ENCODE measurements at regions not wholly inside any gene's neighbourhood (a gene's known extent, or its start where the extent isn't known, plus 50 kb on each side); places are given as distances from the start of the nearest gene placed in this dataset.

DNA sequence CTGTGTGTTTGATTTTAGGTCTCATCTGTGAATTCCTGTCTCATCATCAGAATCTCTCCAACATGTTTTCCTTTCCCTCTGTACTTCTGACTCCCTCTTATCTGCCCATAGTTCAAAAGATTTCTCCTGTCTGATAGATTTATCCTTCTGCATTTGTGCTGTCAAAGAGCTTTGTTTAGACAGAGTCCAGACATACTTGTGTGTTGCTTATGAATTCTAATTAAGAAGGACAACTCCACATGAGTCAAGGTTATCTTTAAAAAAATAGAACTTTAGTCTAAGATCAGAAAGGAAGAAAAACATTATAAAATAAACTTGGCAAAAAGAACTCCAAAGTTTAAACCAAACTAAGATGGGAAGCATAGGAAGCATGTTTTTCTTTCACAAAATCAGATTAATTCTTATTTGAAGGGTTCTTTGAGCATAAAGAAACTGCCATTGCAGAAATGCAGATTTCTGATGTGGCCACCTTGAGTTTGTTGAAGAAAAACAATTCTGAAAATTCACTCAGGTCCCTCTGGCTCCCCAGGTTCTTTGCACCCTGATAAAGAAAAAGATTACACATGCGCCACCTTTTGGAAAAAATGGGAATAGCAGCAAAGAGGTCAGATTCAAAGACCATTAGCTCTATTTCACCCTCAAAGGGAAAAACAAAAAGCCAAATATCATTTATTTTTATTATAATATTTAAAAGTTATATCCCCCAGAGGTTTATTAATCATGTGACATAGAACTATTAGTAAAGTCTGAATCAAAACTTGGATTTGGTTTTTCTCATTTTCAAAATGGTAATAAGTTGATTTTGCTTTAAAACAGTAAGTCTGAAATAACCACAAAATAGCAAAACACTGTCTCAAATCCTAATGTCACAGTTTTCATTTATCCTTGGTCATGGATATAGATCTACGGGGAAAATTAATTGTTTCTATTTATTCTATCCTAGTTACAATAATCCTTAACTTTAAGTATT lies 143.7 kb upstream of the DCN start:
- no peak overlapping the region for H3K4me2 ChIP-seq
- H3K4me3 ChIP-seq (IDR thresholded peaks at IDR 0.05; ENCODE audit: insufficient read depth, low read depth, low read length) = no peak overlapping the region
- H3K27ac ChIP-seq = no peak overlapping the region

DNA sequence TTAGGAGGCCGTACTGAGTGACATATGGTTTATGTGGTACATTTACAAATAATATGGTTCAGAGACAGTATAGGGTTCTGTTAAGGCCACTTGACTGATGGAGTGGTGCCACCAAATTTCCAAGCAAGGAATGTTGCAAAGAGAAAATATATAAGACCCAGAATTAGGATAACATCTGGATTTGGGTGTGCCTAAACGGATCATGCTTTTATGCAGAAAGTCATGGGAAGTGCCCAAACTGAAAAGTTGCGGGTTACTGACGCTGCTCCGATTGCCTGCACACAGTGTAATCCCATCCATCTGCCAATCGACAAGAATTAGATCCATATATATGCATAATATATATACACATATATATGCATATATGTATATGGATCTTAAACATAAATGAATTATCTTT lies 138.4 kb upstream of the DCN start:
- TF ChIP-seq, protein P1, sequence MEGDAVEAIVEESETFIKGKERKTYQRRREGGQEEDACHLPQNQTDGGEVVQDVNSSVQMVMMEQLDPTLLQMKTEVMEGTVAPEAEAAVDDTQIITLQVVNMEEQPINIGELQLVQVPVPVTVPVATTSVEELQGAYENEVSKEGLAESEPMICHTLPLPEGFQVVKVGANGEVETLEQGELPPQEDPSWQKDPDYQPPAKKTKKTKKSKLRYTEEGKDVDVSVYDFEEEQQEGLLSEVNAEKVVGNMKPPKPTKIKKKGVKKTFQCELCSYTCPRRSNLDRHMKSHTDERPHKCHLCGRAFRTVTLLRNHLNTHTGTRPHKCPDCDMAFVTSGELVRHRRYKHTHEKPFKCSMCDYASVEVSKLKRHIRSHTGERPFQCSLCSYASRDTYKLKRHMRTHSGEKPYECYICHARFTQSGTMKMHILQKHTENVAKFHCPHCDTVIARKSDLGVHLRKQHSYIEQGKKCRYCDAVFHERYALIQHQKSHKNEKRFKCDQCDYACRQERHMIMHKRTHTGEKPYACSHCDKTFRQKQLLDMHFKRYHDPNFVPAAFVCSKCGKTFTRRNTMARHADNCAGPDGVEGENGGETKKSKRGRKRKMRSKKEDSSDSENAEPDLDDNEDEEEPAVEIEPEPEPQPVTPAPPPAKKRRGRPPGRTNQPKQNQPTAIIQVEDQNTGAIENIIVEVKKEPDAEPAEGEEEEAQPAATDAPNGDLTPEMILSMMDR (conservative IDR thresholded peaks at IDR 0.05; ENCODE audit: low read depth, low read length) = no peak
- H3K4me2 ChIP-seq = no peak overlapping the region
- no peaks in the 10 kb centered on the region for H4K20me1 ChIP-seq (ENCODE audit: insufficient read depth)
- no peaks in the 10 kb centered on the region for H3K27me3 ChIP-seq (ENCODE audit: insufficient read depth, low read depth)
- no peak overlapping the region for H3K4me3 ChIP-seq (IDR thresholded peaks at IDR 0.05; ENCODE audit: insufficient read depth, low read depth, low read length)
- no peaks in the 10 kb centered on the region for H3K36me3 ChIP-seq (ENCODE audit: insufficient read depth)
- H2AFZ ChIP-seq (ENCODE audit: low read depth) = no peak overlapping the region
- no peak overlapping the region for H3K9ac ChIP-seq
- no peak overlapping the region for H3K27ac ChIP-seq
- H3K4me1 ChIP-seq (ENCODE audit: low read depth, poor library complexity, severe bottlenecking) = no peaks in the 10 kb centered on the region
- H3K79me2 ChIP-seq (ENCODE audit: insufficient read depth, low read depth) = no peaks in the 10 kb centered on the region

More for the DNA sequence above, 143.7 kb upstream of the DCN start:
- Histone ChIP-seq H3K9ac (no peak overlapping the region), H3K79me2 (ENCODE audit: insufficient read depth, low read depth) (no peaks in the 10 kb centered on the region), H3K4me1 (ENCODE audit: low read depth, poor library complexity, severe bottlenecking) (no peaks in the 10 kb centered on the region), H3K36me3 (ENCODE audit: insufficient read depth) (no peaks in the 10 kb centered on the region), H2AFZ (ENCODE audit: low read depth) (no peak overlapping the region), H3K27me3 (ENCODE audit: insufficient read depth, low read depth) (no peaks in the 10 kb centered on the region), H4K20me1 (ENCODE audit: insufficient read depth) (no peaks in the 10 kb centered on the region)
- TF ChIP-seq, protein P1 (conservative IDR thresholded peaks at IDR 0.05; ENCODE audit: low read depth, low read length) = peak; percentile 71

DNA sequence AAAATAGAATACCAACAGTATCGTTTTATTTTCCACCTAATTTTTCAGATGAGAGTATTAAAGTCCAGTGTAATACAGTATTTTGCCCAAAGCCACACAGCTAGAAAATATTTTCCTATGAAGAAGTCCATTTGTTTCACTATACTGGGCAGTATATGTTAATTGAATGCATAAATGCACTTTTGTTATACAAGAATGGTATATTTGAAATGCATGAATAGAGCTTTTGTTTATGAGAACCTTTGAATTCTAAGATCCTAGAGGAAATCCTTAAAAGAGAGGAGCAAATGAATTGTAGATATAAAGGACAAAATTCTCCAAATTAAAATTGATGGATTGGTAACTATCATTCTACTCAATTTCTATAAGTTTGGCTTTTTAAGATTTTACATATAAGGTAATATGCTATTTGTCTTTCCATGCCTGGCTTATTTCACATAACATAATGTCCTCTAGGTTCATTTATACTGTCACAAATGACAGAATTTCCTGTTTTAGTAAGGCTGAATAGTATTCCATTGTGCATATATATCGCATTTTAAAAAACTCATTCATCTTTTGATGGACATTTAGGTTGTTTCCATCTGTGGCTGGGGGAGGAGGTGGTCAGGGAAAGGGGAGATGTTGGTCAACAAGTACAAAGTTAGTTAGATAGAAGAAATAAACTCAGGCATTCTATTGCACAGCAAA lies 136.6 kb upstream of the DCN start:
- H3K4me3 ChIP-seq (IDR thresholded peaks at IDR 0.05; ENCODE audit: insufficient read depth, low read depth, low read length) = no peak overlapping the region
- H3K27ac ChIP-seq = no peak overlapping the region
- H3K27me3 ChIP-seq (ENCODE audit: insufficient read depth, low read depth) = no peaks in the 10 kb centered on the region
- H3K79me2 ChIP-seq (ENCODE audit: insufficient read depth, low read depth) = no peaks in the 10 kb centered on the region
- no peak overlapping the region for H2AFZ ChIP-seq (ENCODE audit: low read depth)
- no peaks in the 10 kb centered on the region for H3K4me1 ChIP-seq (ENCODE audit: low read depth, poor library complexity, severe bottlenecking)
- no peaks in the 10 kb centered on the region for H4K20me1 ChIP-seq (ENCODE audit: insufficient read depth)
- no peaks in the 10 kb centered on the region for H3K36me3 ChIP-seq (ENCODE audit: insufficient read depth)
- H3K9ac ChIP-seq = no peak overlapping the region
- TF ChIP-seq, protein P1 (conservative IDR thresholded peaks at IDR 0.05; ENCODE audit: low read depth, low read length) = no peak
- no peak overlapping the region for H3K4me2 ChIP-seq

DNA sequence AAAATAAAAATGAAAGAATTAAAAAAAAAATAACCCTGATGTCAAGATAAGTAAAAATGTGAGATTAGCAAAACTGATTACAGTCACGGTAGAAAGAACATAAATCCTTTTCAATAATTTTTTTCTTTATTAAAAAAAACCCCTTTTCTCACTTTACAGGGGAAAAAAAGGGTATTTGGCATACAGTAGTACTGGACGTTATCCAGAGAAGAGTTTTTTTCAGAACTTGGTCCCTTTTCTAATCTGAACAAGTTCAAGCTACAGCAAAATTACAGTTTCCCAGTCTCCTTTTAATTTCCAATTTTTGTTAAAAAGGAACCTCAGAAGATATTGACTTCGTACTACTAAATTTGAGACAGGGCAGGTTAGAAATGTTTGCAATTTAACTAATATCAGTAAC lies 134.7 kb upstream of the DCN start:
- Histone ChIP-seq H3K4me1 (ENCODE audit: low read depth, poor library complexity, severe bottlenecking) (no peaks in the 10 kb centered on the region), H3K4me2 (no peak overlapping the region), H3K4me3 (IDR thresholded peaks at IDR 0.05; ENCODE audit: insufficient read depth, low read depth, low read length) (no peak overlapping the region), H3K27me3 (ENCODE audit: insufficient read depth, low read depth) (no peaks in the 10 kb centered on the region), H3K9ac (no peak overlapping the region), H4K20me1 (ENCODE audit: insufficient read depth) (no peaks in the 10 kb centered on the region), H3K27ac (no peak overlapping the region), H2AFZ (ENCODE audit: low read depth) (no peak overlapping the region), H3K36me3 (ENCODE audit: insufficient read depth) (no peaks in the 10 kb centered on the region), H3K79me2 (ENCODE audit: insufficient read depth, low read depth) (no peaks in the 10 kb centered on the region)
- TF ChIP-seq, protein P1 (conservative IDR thresholded peaks at IDR 0.05; ENCODE audit: low read depth, low read length) = no peak

Measured in KMS-11 (cell line).